Upper lobe of left lung (tissue), 4 donors: ENCODE measurements at regions not wholly inside any gene's neighbourhood (a gene's known extent, or its start where the extent isn't known, plus 50 kb on each side); places are given as distances from the start of the nearest gene placed in this dataset.

Source experiments
- POLR2A ChIP-seq, 4 donors: fragments of 450-650 bp; IDR thresholded peaks; one replicate each; pipeline ENCODE4 v1.5.1; 2016 to 2017; ENCODE audit warnings: antibody characterized with exemption in 4 of 4, mild to moderate bottlenecking in 2 of 4
- POLR2AphosphoS5 ChIP-seq, 2 donors: sonication (generic); formaldehyde crosslinking; IDR thresholded peaks; one replicate each; pipeline ENCODE4 v1.5.1; 2017; ENCODE audit warnings: antibody characterized with exemption in 2 of 2
- TF ChIP-seq, protein P1 (sequence below), 6 experiments: fragments of 450-650 bp in 4 of 6; fragments of 200-600 bp in 2 of 6; sonication (generic) in 2 of 6; IDR thresholded peaks; one replicate each; pipeline ENCODE4 v1.5.1; 2016 to 2019; ENCODE audit warnings: antibody characterized with exemption in 6 of 6

GRCh38 chr9:17905366-17905765, 326.5 kb downstream of the SH3GL2 start:
- TF ChIP-seq, protein P1, sequence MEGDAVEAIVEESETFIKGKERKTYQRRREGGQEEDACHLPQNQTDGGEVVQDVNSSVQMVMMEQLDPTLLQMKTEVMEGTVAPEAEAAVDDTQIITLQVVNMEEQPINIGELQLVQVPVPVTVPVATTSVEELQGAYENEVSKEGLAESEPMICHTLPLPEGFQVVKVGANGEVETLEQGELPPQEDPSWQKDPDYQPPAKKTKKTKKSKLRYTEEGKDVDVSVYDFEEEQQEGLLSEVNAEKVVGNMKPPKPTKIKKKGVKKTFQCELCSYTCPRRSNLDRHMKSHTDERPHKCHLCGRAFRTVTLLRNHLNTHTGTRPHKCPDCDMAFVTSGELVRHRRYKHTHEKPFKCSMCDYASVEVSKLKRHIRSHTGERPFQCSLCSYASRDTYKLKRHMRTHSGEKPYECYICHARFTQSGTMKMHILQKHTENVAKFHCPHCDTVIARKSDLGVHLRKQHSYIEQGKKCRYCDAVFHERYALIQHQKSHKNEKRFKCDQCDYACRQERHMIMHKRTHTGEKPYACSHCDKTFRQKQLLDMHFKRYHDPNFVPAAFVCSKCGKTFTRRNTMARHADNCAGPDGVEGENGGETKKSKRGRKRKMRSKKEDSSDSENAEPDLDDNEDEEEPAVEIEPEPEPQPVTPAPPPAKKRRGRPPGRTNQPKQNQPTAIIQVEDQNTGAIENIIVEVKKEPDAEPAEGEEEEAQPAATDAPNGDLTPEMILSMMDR (IDR thresholded peaks at IDR 0.05), result no peak
- TF ChIP-seq POLR2A (IDR thresholded peaks at IDR 0.05) (no peak), POLR2AphosphoS5 (IDR thresholded peaks at IDR 0.05) (no peak)
